ENCODE measurements at regions not wholly inside any gene's neighbourhood (a gene's known extent, or its start where the extent isn't known, plus 50 kb on each side); places are given as distances from the start of the nearest gene placed in this dataset.

GRCh38 chr11:111137846-111138245 is 107.7 kb upstream of the POU2AF2 start:
- DNase-seq, result peak in 1 of 2 experiments; percentile 36

DNA sequence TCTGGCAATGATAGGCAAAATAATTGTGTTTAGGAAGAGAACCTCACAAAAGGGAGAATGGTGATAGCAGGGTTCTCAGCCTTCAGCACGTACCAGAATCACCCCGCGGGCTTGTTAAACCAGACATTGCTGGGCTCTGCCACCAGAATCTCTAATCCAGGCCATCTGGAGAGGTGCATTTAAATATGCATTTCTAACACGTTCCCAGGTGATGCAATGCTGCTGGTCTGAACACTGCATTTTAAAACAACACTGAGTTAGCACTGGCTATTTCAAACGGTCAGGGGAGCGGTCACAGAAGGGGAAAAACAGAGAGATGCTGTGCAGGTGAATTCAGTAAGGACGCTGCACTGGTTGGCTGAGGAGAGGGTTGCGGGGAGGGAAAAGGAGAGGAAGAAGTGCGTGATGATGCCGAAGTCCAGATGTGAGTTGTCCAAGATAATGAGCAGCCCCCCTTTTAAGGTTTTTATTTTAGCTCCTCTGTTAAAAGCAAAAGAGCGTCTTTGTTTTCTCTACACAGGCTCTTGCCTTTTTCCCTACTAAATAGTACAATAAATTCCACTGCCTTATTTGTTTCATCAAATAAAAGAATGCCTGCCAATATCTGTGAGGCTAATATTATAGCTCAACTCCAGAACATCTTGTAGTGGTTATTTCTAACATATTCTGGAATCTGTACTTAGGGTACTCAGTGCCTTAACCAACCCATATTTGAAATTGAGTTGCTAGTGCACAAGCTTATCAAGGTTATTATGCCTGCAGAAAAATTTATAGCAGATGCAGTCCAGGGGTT is 109.6 kb upstream of the POU2AF2 start:
- no peak for DNase-seq

GRCh38 chr11:111135101-111135500 is 110.4 kb upstream of the POU2AF2 start:
- no peak for DNase-seq

DNA sequence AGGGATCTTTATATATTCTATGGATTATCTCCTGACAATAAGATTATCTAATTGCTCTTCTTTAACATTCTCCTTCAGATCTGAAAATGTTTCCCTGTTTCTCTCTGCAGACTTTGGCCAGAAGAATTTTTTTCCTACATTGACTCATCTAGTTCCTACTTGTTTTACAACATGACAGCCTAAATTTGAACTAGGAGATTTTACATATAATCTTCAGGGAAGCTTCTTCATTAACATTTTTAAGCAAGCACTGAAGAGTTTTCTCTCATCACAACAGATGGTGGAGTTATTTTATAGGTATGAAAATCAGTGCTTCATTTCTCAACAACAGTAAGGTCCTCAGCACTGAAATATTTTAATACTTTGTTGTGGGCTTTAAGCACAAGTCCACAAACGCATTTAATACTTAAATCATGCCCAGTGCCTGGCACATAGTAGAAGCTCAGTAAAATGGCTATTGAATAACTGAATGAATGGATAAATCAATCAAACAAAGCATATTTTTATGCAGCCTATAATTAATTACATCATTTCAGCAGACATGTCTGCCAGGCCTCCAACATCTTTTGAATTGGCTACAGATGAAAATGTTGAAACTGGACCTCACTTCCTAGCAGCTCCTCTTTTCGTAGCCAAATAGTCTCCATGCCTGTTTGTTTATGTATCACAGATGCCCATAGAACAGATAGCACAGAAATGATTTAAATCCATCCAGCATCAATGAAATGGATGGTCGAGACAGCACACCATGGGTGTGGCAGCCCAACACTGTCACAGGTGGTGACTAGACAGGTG is 117.3 kb upstream of the POU2AF2 start:
- DNase-seq, result no peak

DNA sequence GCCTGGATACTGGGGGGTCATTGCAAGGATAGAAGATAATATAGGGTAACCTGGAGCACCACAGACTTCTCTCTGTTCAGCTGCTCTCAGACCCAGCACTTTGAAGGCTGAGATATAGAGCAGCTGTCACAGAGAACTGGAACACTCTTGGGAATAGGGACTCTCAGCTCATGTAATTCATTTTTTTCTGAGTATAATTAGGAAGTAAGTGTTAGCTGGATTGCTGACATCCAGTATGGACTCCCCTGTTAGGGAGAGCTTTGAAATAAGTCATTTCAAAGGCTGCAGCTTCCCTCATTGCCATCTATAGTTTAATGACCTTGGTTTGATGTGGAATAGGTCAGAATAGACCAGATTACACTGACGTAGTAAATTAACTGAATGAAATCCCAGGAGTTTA is 120.8 kb upstream of the POU2AF2 start:
- DNase-seq, result no peak

DNA sequence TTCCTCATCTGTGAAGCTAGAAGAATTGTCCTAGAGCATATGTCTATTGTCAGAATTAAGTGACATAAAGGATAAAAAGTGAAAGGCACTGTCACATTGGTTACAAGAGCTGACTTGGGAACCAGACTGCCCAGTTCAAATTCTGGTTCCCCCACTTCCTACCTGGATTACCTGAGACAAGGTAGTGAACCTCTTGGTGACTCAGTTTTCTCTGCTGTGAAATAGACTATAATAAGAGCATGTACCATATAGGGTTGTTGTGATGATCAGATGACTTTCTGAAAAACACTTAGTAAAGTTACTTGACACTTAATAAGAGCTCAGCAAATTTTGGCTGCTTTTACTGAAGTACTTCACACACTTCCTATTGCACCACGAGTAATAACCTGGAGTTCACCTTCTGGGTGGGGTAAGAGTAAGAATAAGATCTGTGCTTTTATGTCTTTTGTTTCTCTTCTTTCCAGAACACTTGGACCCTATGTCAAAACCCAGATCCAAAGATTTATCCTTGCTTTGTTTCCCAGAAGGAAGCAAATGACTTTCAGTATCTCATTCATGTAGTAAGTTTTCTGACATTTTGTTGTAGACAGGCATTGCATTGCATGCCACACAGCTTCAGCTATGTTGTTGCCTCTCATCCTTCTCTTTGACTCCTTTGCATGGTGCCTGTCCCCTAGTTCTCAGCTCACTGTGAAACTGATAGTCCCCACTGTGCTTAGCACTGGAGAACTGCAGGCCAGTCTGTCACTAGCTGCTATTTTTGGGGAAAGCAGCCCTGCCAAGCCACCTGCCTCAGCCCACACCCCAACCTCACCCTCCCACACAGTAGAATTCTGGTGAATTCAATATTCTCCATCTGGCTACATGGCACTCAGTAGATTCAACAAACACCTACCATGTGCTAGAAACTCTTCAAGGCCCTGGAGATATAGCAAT is 121.8 kb upstream of the POU2AF2 start:
- DNase-seq, result no peak

DNA sequence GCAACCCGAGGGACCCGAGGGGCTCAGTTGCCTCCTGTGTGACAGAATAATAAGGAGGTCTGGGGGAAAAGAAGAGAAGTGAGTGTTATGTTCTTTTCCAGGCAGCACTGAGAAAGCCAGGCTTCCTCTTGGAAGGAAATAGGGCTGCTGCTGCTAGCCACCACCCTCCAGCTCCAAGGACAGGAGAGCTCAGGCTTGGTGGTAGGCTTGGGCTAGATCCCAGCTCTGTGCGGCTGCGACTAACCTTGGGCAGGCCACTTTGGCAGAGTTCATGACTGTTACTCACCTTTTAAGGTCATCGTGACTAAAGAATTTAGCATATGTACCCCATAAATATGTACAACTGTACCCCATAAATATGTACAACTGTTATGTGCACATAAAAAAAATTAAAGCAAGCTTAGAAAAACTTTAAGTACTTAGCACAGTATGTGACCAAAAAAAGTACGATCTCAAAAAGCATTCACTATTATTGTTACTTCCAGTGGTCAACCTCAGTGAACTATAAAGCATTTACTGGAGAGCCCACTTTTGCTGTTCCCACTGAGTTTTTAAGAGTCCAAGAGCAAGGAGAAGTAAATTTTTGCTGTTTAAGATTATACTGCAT is 124.7 kb upstream of the POU2AF2 start:
- DNase-seq, result no peak

- no peak for DNase-seq
These were observed 125.4 kb upstream of the POU2AF2 start for GRCh38 chr11:111120161-111120560.

DNA sequence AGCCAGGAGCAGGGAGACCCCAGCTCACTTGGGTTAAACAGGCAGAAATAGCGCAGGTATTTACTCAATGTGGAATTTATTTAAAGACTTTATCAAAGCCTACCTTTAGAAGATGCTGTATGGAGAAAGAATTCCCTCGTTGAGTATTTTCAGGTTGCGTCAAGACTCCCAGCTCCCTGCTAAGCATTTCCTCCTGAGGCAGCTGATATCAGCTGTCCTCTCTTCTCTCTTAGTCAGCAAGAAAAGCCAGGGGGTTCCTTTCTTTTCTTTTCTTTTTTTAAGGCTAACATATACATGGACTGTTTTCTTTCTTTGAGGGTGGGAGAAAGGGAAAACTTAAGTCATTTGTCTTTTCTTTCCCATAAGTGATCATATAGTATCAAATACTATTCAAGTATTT is 125.8 kb upstream of the POU2AF2 start:
- no peak for DNase-seq

DNA sequence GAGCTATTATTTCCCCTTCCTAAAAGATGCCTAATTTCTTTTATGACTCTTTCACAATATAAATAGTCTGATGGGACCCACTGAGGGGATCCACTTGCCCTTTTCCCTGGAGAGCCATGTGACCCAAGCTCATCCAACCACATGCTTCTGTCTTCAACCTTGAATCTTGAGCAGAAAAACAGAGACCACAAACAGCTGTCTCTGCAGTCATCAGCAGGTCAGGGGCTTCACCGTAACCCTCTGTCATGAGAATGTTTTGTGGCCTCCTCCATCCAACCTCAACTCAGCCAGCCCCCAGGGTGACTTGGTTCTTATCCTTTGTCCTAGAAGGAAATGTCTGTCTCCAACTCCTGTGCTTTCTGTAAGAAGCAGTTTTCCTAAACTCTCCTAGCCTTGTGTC is 129.6 kb upstream of the POU2AF2 start:
- DNase-seq, result no peak

GRCh38 chr11:111114091-111114490 is 131.4 kb upstream of the POU2AF2 start:
- DNase-seq, result no peak

- no peak for DNase-seq
These were observed 132.9 kb upstream of the POU2AF2 start for GRCh38 chr11:111112614-111113013.

DNA sequence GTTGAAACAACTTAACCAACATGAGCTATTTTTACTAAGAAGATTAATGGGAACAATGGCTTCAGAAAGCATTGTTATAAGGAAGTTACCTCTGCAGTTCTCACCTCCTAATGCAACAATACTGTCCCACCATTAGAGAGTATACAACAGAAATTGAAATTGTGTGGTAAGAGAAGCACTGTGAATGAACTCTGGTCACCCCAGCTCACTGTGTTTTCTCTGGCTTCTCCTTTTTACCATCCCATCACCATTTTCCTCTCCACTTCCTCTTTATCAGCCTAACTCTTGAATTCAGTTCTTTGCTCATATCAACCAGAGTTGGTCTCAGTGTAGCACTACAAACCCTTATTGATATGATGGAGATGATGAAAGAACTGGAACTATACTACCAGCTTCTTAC is 138.0 kb upstream of the POU2AF2 start:
- DNase-seq, result no peak

DNA sequence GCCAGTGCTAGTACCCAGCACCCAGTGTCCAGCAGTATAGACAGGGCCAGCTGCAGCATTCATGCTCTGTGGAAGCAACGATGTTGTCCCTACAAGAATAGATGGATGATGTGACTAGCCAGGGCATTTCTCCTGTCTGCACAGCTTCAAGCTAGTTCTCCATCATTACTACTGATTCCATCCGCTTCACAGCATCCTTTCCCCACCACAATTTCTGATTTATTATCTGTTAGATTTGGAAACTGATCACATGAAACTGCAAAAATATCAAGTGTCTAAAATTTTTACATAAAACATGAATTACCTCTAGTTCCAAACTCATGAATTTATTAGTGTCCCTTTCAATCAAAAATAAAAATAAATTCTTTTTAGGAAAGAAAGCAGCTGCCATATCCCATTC is 138.9 kb upstream of the POU2AF2 start:
- DNase-seq, result no peak

DNA sequence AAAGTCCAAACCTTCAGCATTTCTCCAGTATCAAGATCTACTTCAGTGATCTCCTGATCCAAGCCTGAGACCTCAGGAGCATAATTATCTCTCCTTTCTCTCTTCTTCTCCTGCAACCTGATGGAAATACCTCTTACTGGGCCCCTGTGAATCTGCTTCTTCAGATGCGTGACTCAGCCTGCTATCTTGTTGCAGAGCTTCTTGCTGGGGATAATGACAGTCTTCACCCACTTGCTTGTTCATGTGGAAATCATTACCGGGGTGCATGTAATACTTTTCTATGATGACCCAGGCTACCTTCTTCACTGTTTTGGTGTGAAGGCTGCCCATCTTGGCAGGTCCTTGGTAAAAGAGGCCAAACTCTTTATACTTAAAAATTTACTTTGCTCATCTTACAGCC is 140.0 kb upstream of the POU2AF2 start:
- no peak for DNase-seq

DNA sequence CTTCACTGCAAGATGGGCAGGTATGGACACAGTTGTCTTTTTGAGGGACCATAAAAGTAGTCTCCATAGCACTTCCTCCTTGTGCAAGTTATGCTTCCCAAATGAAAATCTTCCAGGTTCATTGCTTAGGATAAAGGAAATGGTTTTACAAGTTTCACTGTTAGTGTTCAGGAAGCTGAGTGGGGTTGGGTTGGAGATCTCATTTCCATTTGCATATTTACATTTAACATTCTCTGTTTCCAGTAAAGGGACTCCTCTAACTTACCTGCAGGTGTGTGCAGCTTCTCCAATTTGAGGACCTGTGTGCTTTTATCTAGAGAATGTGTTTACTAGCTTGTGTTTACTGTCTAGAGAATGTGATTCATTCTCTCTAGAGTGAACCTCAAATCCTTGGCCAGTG is 141.3 kb upstream of the POU2AF2 start:
- DNase-seq, result no peak

DNA sequence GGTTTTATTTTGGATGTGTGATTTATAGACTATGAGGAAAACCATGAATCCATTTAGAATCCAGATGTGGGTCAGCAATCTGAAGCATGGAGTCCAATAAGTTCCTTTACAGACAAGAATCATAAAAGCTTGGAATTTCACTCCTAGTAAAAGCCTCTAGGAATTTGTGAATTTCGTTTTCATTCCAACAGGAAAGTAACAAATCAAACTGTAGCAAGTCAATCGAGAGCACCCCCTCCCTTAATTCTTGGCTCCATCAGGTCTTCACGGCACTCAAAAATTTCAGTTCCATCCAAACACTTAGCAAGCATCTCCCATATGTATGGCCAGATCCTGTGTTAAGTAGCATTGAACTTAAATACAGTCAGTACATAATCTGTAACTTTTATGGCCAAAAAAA is 143.6 kb upstream of the POU2AF2 start:
- no peak for DNase-seq

DNA sequence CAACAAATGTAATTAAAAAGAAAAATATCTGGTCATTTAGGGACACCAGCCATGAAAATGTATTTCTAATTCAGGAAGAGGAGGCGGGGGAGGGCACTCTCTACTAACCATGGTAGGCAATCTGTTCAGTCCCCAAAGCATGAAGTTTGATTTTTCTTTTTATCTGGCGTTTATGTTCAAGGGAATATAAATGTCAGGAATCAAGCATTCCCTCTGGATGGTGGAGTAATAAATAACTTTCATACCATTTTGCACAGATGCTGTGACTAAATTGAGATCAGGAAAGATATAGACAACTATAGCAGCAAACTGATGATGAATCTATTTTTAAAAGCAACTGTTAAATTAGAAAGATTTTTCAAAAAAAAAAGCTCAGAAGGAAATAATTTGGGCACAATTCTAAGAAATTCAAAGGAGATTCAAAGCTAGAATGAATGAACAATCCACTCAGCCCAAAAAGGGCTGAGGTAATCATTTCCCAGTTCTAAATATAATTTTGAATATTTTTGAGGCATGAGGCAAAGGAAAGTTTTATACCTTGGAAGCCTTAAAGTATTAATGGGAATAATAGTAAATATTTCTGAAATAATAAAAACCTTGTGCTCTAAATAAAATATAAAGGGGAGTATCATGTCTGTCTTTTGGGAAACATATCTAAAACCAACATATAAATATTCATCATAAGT is 146.4 kb upstream of the POU2AF2 start:
- no peak for DNase-seq

DNA sequence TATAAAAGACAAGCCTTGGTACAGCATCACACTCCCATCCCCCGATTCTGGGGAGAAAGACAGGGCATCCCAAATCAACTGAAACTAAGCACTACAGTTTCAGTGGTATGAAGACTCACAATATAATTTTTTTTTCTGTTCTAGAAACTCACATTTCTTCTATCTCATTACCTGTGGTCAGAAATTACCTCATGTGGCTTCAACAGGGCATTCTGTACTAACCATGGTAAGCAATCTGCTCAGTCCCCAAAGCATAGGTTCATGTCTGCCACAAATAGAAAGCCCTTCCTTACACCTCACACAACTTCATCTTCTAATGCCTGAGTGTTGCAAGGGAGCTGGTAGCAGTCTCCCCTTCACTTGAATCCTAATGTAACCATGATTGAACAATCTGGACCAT is 147.4 kb upstream of the POU2AF2 start:
- no peak for DNase-seq

GRCh38 chr11:111097191-111097590 is 148.3 kb upstream of the POU2AF2 start:
- DNase-seq, result no peak

DNA sequence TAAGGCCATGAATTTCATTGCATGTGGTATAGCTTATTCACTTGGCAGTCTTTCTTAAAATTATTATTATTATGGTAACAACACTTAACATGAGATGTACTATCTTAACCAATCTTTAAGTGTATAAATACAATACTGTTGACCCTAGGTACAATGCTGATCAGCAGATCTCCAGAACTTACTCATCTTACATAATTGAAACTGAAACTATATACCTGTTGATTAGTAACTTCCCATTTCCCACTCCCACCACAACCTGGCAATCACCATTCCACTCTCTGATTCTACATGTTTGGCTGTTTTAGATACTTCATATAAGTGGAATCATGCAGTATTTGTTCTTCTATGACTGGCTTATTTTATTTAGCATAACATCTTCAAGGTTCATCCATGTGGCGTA is 150.2 kb upstream of the POU2AF2 start:
- no peak for DNase-seq

DNA sequence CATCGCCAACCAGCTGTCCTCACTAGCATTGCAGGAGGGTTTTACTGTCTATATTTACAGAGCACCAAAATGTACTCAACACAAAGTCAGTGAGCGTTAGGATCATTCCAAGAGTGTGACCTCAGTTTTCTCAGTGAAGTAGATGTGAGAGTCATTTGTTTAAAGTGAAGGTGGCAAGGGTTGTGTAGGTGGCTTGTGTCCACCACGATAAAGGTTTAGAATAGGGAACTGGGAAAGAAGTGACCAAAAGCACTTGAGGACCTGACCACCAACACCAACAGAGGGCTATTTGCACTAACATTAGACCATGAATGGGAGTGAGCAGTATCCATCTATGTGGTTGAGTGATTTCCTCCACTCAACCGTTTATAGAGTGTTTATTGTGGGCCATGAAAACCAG is 152.5 kb upstream of the POU2AF2 start:
- no peak for DNase-seq

All from NCI-H446 (cell line).